ENCODE measurements at regions not wholly inside any gene's neighbourhood (a gene's known extent, or its start where the extent isn't known, plus 50 kb on each side); places are given as distances from the start of the nearest gene placed in this dataset.

GRCh38 chr16:7097518-7097917 is 235.1 kb upstream of the RBFOX1 start:
- no peak for DNase-seq (ENCODE audit: low spot score)

- DNase-seq (ENCODE audit: low spot score) = no peak
These were observed 239.1 kb upstream of the RBFOX1 start for GRCh38 chr16:7093511-7093910.

GRCh38 chr16:7090628-7091115 is 242.0 kb upstream of the RBFOX1 start:
- no peak for DNase-seq (ENCODE audit: low spot score)

GRCh38 chr16:7089751-7090150 is 242.9 kb upstream of the RBFOX1 start:
- no peak for DNase-seq (ENCODE audit: low spot score)

GRCh38 chr16:7088711-7089110 is 243.9 kb upstream of the RBFOX1 start:
- DNase-seq (ENCODE audit: low spot score) = no peak

- peak; percentile 36 for DNase-seq (ENCODE audit: low spot score)
These were observed 245.6 kb upstream of the RBFOX1 start for GRCh38 chr16:7086822-7087616.

- no peak for DNase-seq (ENCODE audit: low spot score)
These were observed 246.9 kb upstream of the RBFOX1 start for GRCh38 chr16:7085776-7086175.

- no peak for DNase-seq (ENCODE audit: low spot score)
These were observed 249.5 kb upstream of the RBFOX1 start for GRCh38 chr16:7083096-7083495.

GRCh38 chr16:7077636-7078035 is 255.0 kb upstream of the RBFOX1 start:
- no peak for DNase-seq (ENCODE audit: low spot score)

- no peak for DNase-seq (ENCODE audit: low spot score)
These were observed 257.9 kb upstream of the RBFOX1 start for GRCh38 chr16:7074715-7075114.

- no peak for DNase-seq (ENCODE audit: low spot score)
These were observed 275.2 kb upstream of the RBFOX1 start for GRCh38 chr16:7057458-7057857.

- DNase-seq (ENCODE audit: low spot score) = peak; percentile 21
These were observed 277.2 kb upstream of the RBFOX1 start for GRCh38 chr16:7055443-7055842.

GRCh38 chr16:7051591-7052349 is 280.9 kb upstream of the RBFOX1 start:
- no peak for DNase-seq (ENCODE audit: low spot score)

GRCh38 chr16:7044331-7044730 is 288.3 kb upstream of the RBFOX1 start:
- DNase-seq (ENCODE audit: low spot score) = no peak

GRCh38 chr16:7038475-7038874 is 294.2 kb upstream of the RBFOX1 start:
- DNase-seq (ENCODE audit: low spot score) = no peak

- DNase-seq (ENCODE audit: low spot score) = no peak
These were observed 295.1 kb upstream of the RBFOX1 start for GRCh38 chr16:7037495-7037894.

GRCh38 chr16:7031031-7031430 is 301.6 kb upstream of the RBFOX1 start:
- DNase-seq (ENCODE audit: low spot score) = no peak

- no peak for DNase-seq (ENCODE audit: low spot score)
These were observed 305.2 kb upstream of the RBFOX1 start for GRCh38 chr16:7027401-7027800.

GRCh38 chr16:7026639-7027038 is 306.0 kb upstream of the RBFOX1 start:
- no peak for DNase-seq (ENCODE audit: low spot score)

GRCh38 chr16:7025616-7026190 is 306.9 kb upstream of the RBFOX1 start:
- peak; percentile 35 for DNase-seq (ENCODE audit: low spot score)

GRCh38 chr16:7021653-7022275 is 310.9 kb upstream of the RBFOX1 start:
- no peak for DNase-seq (ENCODE audit: low spot score)

GRCh38 chr16:7017006-7017662 is 315.5 kb upstream of the RBFOX1 start:
- no peak for DNase-seq (ENCODE audit: low spot score)
